Spleen (tissue), 11 donors: ENCODE measurements at regions not wholly inside any gene's neighbourhood (a gene's known extent, or its start where the extent isn't known, plus 50 kb on each side); places are given as distances from the start of the nearest gene placed in this dataset.

Experiments
- DNase-seq: peaks from one replicate; pipeline ENCODE4 v3.0.0-alpha.2; 2020
- H3K27ac ChIP-seq, 8 donors: fragments of 200-600 bp; sonication (generic) in 7 of 8; 1 replicate in 4 of 8; 2 replicates in 4 of 8; pipeline versions ENCODE4 v1.5.0 to v1.8.0; 2016 to 2021; ENCODE audit warnings: inconsistent platforms in 4 of 8, mild to moderate bottlenecking in 4 of 8, moderate library complexity in 1 of 8
- H3K27me3 ChIP-seq, 7 donors: fragments of 200-600 bp; sonication (generic) in 6 of 7; replicated peaks in 1 of 7; 1 replicate in 4 of 7; 2 replicates in 3 of 7; pipeline versions ENCODE4 v1.5.0 to v1.8.0; 2016 to 2021; ENCODE audit warnings: inconsistent platforms in 3 of 7, mild to moderate bottlenecking in 1 of 7
- H3K36me3 ChIP-seq, 6 donors: fragments of 200-600 bp; sonication (generic) in 5 of 6; 1 replicate in 4 of 6; 2 replicates in 2 of 6; pipeline versions ENCODE4 v1.5.0 to v1.8.0; 2016 to 2021; ENCODE audit warnings: inconsistent platforms in 2 of 6
- H3K4me1 ChIP-seq, 6 donors: fragments of 200-600 bp; sonication (generic) in 5 of 6; 1 replicate in 3 of 6; 2 replicates in 3 of 6; pipeline versions ENCODE4 v1.5.0 to v1.8.0; 2016 to 2021; ENCODE audit warnings: inconsistent platforms in 3 of 6
- H3K4me3 ChIP-seq, 8 donors: fragments of 200-600 bp; sonication (generic) in 7 of 8; 1 replicate in 4 of 8; 2 replicates in 4 of 8; pipeline versions ENCODE4 v1.5.0 to v1.8.0; 2016 to 2021; ENCODE audit warnings: inconsistent platforms in 4 of 8, mild to moderate bottlenecking in 4 of 8, moderate library complexity in 2 of 8
- H3K9me3 ChIP-seq, 8 donors: fragments of 200-600 bp; sonication (generic) in 7 of 8; 1 replicate in 4 of 8; 2 replicates in 4 of 8; pipeline versions ENCODE4 v1.5.0 to v1.8.0; 2016 to 2021; ENCODE audit warnings: inconsistent platforms in 4 of 8
- POLR2A ChIP-seq, 3 donors: fragments of 450-650 bp; IDR thresholded peaks; one replicate each; pipeline ENCODE4 v1.5.1; 2017; ENCODE audit warnings: antibody characterized with exemption in 3 of 3, mild to moderate bottlenecking in 1 of 3
- POLR2AphosphoS5 ChIP-seq, 3 donors: sonication (generic); formaldehyde crosslinking; IDR thresholded peaks; one replicate each; pipeline ENCODE4 v1.5.1; 2017; ENCODE audit warnings: antibody characterized with exemption in 3 of 3
- WGBS, 5 donors: extraction: QIAGEN DNeasy Blood & Tissue Kit in 3 of 5; methylation state at CpG; one replicate each; pipeline versions ENCODE4 v1.1.5 to v1.1.7; 2013 to 2018; 5-methylcytosine and 5-hydroxymethylcytosine counted together
- intact Hi-C: fragments of 100-400 bp; cut with DNase I; formaldehyde crosslinking; loops from one replicate; pipeline ENCODE4 v1.15.0; 2023; ENCODE audit warnings: low total_unique reads
- TF ChIP-seq, protein P1 (sequence below), 11 experiments: fragments of 200-600 bp in 7 of 11; fragments of 450-650 bp in 4 of 11; sonication (generic) in 4 of 11; IDR thresholded peaks in 8 of 11; conservative IDR thresholded peaks in 3 of 11; 1 replicate in 7 of 11; 2 replicates in 4 of 11; pipeline versions ENCODE4 v1.4.0 to v1.8.0; 2016 to 2021; ENCODE audit warnings: antibody characterized with exemption in 11 of 11, inconsistent platforms in 4 of 11, mild to moderate bottlenecking in 1 of 11
- donor health status: healthy with polysubstance abuse.
- donor health status: DM: no; HTN: no; CAD: no; lungs with moderate emphysema.
- donor health status: DM: no; HTN: no; CAD: no.
- donor health status: Bipolar disorder and iron deficiency.
- donor health status: healthy.
- donor health status: DM: no; HTN: no; CAD: no.
- donor health status: DM: yes; HTN: yes; CAD: no.

DNA sequence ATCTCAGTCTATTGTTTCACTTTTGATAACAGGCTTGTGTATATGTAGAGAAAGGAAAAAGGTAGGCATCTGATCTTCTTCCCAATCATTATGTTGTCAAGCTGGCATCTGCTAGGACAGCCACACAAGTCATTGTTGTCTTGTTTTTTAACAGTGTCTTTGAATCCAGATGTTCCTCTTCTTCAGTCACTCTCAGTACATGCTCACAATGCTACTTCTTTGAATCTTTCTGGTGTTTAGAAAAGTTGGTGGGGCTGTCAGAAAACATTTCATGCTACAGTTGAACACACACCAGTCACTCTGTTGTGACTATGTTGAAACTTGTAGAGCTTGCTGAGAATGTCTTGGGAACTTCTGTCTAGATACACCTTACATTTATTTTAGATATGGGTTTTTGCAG lies 1231.4 kb upstream of the MIR17HG start:
- H3K9me3 ChIP-seq = peaks cover 0 to 10% (median 0%) of the 10 kb centered on the region in 8 donors
- DNase-seq = no peak
- no peaks in the 10 kb centered on the region for H3K36me3 ChIP-seq
- no peak overlapping the region for H3K27ac ChIP-seq
- intact Hi-C loops = no loop called here
- no peaks in the 10 kb centered on the region for H3K27me3 ChIP-seq
- TF ChIP-seq POLR2AphosphoS5 (IDR thresholded peaks at IDR 0.05) (no peak), POLR2A (IDR thresholded peaks at IDR 0.05) (no peak)
- TF ChIP-seq, protein P1, sequence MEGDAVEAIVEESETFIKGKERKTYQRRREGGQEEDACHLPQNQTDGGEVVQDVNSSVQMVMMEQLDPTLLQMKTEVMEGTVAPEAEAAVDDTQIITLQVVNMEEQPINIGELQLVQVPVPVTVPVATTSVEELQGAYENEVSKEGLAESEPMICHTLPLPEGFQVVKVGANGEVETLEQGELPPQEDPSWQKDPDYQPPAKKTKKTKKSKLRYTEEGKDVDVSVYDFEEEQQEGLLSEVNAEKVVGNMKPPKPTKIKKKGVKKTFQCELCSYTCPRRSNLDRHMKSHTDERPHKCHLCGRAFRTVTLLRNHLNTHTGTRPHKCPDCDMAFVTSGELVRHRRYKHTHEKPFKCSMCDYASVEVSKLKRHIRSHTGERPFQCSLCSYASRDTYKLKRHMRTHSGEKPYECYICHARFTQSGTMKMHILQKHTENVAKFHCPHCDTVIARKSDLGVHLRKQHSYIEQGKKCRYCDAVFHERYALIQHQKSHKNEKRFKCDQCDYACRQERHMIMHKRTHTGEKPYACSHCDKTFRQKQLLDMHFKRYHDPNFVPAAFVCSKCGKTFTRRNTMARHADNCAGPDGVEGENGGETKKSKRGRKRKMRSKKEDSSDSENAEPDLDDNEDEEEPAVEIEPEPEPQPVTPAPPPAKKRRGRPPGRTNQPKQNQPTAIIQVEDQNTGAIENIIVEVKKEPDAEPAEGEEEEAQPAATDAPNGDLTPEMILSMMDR (IDR thresholded peaks at IDR 0.05 in 8 of 11, conservative IDR thresholded peaks at IDR 0.05 in 3 of 11) = no peak
- H3K4me1 ChIP-seq = no peaks in the 10 kb centered on the region
- H3K4me3 ChIP-seq = no peak overlapping the region

- H3K27ac ChIP-seq = no peak overlapping the region
- H3K4me3 ChIP-seq = no peak overlapping the region
- no peak for DNase-seq
- intact Hi-C loops = no loop called here
- peaks cover 0 to 10% (median 0%) of the 10 kb centered on the region in 8 donors for H3K9me3 ChIP-seq
- H3K4me1 ChIP-seq = no peaks in the 10 kb centered on the region
- H3K36me3 ChIP-seq = no peaks in the 10 kb centered on the region
- TF ChIP-seq, protein P1 (IDR thresholded peaks at IDR 0.05 in 8 of 11, conservative IDR thresholded peaks at IDR 0.05 in 3 of 11) = no peak
- TF ChIP-seq POLR2A (IDR thresholded peaks at IDR 0.05) (no peak), POLR2AphosphoS5 (IDR thresholded peaks at IDR 0.05) (no peak)
- 65 to 78% (median 73%) methylated on average over 6 of the region's 6 CpGs for WGBS, 5 donors
- H3K27me3 ChIP-seq = no peaks in the 10 kb centered on the region
Observed at GRCh38 chr13:90118467-90119071, 1228.9 kb upstream of the MIR17HG start.

DNA sequence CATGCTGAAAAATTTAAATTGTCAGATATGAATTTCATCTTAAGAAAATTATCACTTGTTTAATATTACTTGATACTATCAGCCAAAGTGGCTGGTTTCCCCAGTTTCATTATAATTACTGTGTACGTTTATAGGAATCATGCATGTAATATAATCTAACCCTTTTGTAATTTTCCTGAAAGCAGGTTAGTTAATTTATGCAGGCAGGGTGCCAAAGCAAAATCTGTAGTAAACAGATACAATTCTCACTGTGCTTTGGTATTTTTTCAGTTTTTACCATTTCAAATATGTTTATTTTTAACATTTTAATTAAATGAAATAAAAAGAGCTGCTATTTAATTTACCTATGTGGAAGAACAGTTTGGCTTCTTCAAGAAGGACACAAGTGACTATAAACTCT lies 1227.5 kb upstream of the MIR17HG start:
- no peak for DNase-seq
- Histone ChIP-seq H3K36me3 (no peaks in the 10 kb centered on the region), H3K9me3 (peaks cover 0 to 6% (median 0%) of the 10 kb centered on the region in 8 donors), H3K27me3 (no peaks in the 10 kb centered on the region), H3K4me3 (no peak overlapping the region), H3K4me1 (no peaks in the 10 kb centered on the region), H3K27ac (no peak overlapping the region)
- 70 to 88% (median 78%) methylated on average over 1 of the region's 1 CpG for WGBS, 5 donors
- intact Hi-C loops = no loop called here
- TF ChIP-seq, protein P1 (IDR thresholded peaks at IDR 0.05 in 8 of 11, conservative IDR thresholded peaks at IDR 0.05 in 3 of 11) = no peak
- TF ChIP-seq POLR2A (IDR thresholded peaks at IDR 0.05) (no peak), POLR2AphosphoS5 (IDR thresholded peaks at IDR 0.05) (no peak)

DNA sequence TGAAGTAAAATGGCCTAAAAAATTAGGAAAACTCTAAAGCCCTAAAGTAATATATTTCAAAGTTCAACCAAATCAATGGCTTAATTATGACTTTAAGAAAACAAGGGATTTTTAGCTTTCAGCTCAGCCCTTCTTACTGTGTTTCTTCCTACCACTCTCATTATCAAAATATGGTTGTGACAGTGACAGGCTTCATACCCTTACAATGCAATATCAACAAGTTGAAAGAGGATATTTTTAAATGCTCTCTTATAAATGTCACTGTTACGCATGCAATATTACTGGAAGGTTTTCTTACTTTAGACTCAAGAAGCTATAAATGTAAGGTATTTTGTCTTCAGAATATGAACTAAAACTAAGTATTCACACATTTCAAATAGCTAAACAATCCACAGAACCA lies 1225.7 kb upstream of the MIR17HG start:
- intact Hi-C loops = no loop called here
- Histone ChIP-seq H3K4me1 (no peaks in the 10 kb centered on the region), H3K9me3 (peaks cover 0 to 4% (median 0%) of the 10 kb centered on the region in 8 donors), H3K27ac (no peak overlapping the region), H3K27me3 (no peaks in the 10 kb centered on the region), H3K4me3 (no peak overlapping the region), H3K36me3 (no peaks in the 10 kb centered on the region)
- DNase-seq = no peak
- TF ChIP-seq POLR2AphosphoS5 (IDR thresholded peaks at IDR 0.05) (no peak), POLR2A (IDR thresholded peaks at IDR 0.05) (no peak)
- TF ChIP-seq, protein P1 (IDR thresholded peaks at IDR 0.05 in 8 of 11, conservative IDR thresholded peaks at IDR 0.05 in 3 of 11) = no peak
- WGBS, 5 donors = 71 to 88% (median 84%) methylated on average over 1 of the region's 1 CpG
